ENCODE measurements at regions not wholly inside any gene's neighbourhood (a gene's known extent, or its start where the extent isn't known, plus 50 kb on each side); places are given as distances from the start of the nearest gene placed in this dataset.
"Not testable (repeated sequence)": the region's sequence is repeated elsewhere in the genome, so short reads cannot be mapped to it uniquely, and the experiment has no call there.

DNA sequence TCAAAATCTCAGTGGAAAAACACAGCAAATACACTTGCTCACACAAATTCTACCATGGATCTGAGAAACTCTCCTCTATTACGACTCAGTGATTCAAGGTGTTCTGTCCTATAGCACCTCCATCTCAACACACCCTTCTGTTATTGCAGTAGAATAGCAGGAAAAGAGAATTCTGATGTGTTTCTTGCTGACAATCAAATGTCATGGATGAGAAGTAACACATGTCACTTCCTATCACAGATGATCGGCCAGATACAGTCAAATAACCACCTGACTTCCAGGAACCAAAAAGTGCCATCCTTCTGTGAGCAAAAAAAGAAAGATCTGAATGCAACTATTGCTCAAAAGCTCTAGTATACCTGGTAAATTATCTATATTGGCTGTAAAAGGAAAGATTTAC is 734.2 kb upstream of the GBE1 start:
- no peak for DNase-seq

DNA sequence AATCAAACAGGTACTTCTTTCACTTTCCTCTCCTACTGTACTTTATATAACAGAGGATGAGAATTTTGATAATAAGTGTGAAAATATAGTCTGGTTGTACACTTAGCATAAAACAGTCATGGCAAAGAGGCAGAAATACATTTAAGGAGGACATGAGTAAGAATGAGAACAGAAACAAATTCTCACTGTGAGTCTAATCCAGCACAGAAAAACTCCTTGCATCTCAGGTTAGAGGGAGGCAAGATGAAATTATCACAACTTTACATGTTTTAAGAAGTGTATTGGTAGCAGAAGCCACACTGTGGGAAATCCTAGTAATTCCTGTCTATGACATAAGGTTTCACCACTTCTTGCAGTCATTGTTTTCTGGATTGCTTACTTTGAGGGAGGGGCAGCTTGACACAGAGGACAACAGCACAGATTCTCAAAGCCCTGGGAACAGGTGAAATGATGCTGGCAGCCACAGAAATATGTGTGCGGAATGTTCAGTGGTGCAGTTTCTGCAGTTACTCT is 733.6 kb upstream of the GBE1 start:
- DNase-seq = no peak

DNA sequence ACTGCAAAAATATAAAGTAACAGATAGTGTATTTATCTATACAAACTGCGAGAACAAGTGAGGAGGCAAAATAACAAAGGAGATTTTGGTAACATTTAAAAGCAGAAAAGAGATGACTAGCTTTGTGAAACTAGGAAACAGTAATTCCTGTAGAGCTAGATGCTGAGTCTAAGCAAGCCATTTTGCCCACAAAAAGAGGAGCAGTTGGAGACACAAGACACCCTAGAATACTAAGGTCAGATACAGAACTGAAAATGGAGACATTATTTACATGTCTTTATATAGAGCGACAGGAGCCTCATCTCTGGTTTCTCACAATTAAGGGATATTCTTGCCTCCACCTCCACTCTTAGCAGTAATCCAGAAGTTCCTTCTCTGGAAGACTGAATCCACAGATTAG is 732.4 kb upstream of the GBE1 start:
- no peak for DNase-seq

DNA sequence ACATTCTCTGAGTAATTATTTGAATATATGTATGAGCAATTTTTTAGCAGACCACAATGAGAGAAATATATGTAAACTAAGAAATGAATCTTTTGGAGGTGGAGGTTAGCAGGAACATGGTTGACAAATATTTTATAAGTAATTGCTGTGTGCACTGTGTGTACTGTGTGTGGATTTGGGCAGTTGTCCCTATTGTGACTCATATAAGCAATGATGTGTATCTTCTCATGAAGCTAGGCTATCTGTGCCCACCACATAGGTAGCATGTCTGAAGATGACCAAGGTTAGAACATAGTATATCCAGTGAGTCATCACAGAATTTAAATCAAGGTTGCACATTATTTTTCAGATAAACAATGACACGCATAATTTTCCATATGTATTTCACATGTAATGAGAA is 713.9 kb upstream of the GBE1 start:
- no peak for DNase-seq

DNA sequence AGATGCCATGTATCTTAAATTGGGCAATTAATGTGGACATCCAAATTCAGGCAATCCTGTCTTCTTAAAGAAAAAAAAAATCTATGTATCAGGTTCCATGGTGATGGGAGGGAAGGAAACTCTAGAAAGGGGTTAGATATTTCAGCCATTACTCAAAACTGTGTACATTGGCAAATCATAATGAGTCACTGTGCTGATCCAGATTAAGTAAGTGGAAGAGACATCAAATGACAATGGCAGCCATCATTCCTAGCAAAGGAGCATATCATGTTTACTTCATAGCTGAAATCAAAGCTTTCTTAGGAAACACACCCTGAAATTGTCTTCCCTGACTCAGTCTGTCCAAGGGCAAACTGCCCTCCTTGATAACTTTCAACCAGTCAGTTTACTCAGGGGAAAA is 713.3 kb upstream of the GBE1 start:
- no peak for DNase-seq

DNA sequence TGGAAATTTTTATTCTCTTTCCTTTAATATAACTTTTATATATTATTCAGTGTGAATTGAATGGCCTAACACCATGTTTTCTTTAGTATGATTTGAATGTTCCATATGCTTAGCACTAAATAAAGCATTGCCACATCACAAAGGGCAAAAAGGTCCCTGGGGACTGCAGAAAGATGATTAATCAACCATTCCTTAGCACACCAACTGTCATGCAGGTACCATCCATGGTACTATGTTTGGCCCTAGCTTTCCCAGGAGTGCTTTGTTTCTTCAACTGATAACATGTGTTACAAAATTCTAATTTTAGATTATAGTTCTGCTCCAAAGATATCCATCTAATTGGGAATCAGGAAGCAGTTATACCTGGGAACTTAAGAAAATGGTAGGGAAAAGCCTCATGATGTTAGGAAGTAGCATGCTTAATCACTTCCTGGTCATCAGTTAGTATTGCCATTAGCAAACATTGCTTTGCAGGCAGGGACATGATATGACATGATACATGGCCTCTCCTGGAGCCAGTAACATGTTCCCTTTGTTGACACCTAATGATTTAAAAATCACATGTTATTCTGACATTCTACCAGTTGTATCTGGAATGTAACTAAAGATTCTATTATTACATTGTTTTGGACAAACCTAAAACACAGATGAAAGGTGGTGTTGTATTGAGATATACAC is 712.6 kb upstream of the GBE1 start:
- no peak for DNase-seq

DNA sequence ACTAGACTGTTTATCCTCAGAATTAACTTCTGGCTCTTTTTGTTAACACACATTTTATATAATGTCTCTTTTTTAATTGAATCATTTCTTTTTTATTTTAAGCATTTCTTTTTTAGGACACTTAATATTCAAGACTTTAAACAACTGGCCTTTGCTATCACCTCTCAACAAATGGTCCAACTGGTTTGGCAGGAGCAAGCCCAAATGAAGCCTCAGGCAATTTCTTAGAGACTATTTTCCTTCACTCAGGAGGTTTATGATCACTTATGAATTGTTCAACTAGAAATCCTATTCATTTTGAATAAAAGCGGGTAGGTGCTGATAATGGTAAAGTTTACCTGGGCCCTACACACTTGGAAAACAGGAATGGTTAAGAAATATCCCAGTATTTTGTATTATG is 705.6 kb upstream of the GBE1 start:
- DNase-seq = no peak

DNA sequence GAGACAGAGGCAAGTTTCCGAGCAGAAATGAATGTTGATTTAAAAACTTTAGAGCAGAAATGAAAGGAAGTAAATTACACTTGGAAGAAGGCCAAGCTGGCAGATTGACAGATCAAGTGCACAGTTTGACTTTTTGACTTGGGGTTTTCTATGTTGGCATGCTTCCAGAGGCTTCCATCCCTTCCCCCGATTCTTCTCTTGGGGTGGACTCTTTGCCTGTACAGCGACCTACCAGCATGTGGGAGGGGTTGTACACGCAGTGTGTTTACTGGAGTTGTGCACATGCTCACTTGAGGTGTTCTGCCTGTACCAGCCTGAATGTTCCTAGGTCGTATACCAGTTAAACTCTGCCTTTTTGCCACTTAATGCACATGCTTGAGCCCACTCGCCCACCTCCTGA is 701.5 kb upstream of the GBE1 start:
- no peak for DNase-seq

DNA sequence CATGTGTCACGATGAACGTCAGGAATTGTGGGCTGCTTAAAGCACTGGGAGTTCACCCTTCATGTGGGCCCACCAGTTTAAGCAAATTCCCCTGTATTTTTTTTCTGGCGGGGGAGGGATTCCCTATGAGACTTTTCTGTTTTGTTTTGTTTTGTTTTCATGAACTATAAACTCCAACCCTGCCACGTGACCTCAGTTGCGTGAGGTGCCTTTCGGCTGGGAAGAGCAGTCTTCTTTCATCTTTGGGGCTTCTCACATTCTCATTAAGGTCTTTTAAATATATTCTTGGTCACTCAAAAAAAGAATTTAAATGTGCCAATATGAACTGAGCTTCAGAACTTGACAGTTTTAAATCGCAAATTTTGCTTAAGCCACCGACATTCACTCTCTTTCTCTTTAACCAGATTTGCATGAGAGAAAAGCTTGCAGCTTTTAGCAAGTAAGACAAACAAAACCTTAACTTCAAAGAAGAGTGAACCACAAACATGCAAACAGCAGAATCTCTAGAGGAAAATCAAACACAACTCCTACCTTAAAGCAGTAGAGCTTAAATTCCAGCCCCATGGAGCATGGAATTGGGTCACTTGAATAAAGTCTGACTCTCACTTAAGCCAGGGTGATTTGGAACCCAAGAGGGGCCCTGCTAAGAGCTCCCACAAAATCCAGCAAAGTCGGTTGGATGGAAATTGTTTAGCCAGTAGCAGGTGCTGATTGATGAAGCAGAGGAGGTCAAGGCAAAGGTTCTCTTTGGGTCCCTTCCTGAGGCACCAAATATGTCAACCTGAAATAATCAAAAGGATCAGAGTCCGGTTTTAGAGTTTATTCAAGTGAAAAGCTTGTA is 699.8 kb upstream of the GBE1 start:
- no peak for DNase-seq

DNA sequence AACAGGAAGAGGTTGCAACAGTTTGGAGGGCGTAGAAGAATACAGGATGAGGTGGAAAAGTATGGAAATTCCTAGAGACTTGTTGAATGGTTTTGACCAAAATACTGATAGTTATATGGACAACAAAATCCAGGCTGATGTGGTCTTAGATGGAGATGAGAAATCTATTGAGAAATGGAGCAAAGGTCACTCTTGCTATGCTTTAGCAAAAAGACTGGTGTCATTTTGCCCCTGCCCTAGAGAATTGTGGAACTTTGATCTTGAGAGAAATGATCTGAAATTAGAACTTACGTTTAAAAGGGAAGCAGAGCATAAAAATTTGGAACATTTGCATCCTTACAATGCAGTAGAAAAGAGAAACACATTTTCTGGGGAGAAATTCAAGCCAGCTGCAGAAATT is 686.9 kb upstream of the GBE1 start:
- no peak for DNase-seq

DNA sequence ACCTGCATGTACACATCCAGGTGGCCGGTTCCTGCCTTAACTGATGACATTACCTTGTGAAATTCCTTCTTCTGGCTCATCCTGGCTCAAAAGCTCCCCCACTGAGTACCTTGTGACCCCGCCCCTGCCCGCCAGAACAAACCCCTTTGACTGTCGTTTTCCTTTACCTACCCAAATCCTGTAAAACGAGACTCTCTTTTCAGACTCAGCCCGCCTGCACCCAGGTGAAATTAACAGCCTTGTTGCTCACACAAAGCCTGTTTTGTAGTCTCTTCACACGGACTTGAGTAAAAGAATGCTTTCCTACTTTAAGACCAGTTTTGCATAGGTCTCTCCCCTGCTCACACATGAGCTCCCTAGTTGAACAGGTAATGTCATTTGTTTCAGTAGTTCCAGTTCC is 667.4 kb upstream of the GBE1 start:
- DNase-seq = not testable (repeated sequence)

DNA sequence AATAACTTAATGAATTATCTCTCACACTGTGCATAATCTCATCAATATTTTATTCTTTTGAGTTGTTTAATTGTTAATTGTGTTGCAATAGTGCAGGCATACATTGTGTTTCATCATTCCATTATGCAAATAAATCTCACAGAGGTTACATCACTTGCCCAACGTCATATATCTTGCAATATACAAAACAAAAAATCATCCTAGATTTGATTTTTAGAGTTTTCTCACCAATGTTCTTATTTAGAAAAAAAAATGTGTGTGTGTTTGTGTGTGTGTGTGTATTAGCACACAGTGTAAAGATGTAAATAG is 662.5 kb upstream of the GBE1 start:
- DNase-seq = no peak

DNA sequence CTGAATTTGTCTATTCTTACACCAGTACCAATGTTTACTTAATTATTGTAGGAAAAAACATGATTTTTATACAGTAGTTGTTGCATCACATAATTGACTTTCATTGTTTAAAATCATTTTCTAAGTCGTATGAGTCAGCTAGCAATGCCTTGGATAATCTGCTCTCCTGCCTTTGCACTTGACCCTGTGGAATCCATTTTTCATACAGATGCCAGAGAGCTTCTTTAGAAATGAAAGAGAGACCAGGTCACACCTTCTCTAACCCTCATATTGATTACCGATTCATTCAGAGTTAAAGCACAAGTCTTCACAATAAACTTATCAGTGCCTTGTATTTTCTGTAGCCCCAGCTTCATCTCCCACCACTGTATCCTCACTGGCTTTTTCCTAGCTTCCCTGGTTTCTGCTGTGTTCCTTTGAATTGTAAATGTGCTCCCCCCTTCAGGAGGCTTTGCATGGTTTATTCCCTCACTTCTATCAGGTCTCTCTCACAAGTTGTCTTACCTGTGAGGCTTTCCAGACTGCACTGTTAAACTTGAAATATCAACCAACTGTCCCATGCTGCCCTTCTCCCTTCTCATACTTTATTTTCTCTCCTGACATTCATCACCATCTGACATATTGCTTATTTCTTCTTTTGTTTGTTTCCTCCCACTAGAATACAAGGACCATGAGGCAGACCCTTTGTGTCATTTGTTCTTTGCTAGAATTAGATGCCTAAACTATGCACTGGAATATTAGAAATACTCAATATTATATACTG is 662.0 kb upstream of the GBE1 start:
- no peak for DNase-seq

DNA sequence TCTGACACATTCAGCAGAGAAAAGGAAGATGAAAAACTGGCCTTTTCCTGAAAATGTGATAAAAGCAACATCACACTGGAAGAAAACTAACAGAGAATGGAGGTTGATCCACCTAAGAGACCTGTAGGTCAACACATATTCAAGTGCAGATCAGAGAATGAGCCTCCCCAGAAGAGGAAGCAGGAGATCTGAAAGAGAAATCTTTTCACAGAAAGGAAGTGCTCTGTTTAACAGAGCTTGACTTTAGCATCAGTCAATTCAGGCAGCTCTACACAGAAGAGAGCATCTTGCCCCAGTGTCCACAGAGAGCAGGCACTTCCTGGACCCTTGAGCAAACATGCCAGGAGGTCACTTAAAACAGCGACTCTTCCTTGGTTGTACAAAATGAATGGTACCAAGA is 655.4 kb upstream of the GBE1 start:
- no peak for DNase-seq

DNA sequence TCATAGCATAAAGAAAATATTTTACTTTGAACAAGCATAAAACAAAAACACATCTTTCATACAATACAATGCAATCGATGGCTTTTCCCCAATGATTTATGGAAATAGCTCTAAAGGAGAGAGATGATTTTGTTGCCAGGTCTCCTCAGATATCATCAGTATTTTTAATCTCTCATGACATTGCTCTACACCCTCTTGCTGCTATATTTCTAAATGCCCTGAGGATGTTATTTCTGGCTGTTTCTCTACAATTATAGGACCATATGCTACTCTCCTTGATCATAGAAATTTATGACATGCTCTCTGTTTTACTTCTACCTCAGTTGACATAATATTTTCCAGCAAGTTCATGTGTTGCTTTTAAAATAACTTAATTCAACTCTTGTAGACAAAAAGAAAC is 654.9 kb upstream of the GBE1 start:
- no peak for DNase-seq

DNA sequence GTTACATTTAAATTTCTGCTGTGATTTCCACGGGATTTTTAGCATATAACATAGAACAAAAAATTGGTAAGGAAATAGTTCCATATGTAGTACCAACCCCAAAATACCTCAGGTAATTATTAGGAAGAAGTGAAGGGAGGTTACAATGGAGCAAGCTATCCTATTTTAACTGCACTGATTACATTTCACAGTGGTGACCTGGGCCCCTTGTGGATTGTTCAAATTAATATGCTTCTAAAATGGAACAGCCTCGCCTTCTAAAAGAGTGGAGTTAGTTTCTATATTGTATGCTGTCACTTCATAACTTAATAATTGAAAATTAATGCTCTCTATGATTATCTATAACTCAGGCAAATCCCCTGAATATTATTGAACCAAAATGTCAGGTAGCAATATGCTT is 651.7 kb upstream of the GBE1 start:
- no peak for DNase-seq

DNA sequence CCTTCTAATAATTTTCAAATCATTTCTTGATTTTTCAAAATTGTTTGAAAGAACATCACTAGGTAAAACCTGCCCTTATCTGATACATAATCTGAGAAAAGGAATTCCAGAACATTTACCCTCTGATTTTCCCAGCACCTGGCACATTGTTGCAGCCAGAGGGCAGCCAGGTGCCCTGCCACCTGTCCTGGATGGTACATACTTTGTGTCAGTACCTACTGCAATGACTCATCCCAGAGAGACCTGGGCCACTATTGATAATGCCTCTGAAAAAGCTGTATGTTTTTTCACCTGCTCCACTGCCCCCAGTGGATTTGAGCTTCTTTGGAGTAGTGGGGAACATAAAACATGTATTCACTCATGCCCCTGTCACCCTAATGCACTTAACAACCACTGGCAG is 648.9 kb upstream of the GBE1 start:
- DNase-seq = no peak

DNA sequence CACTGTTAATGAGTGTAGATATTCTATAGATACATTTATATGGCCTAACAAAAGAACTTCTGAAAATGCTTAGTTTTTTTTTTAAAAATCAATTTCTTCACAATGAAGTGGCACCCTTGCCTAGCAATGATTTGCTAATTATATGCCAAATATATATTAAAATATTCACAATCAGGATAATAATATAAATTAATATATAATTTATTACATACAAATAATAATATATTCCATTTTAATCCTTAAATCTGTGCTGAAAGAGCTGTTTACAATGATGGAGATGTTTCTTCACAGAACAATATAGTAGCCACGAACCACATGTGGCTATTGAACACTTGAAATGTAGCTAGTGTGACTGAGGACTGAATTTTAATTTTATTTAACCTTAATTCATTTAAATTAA is 648.4 kb upstream of the GBE1 start:
- DNase-seq = no peak

DNA sequence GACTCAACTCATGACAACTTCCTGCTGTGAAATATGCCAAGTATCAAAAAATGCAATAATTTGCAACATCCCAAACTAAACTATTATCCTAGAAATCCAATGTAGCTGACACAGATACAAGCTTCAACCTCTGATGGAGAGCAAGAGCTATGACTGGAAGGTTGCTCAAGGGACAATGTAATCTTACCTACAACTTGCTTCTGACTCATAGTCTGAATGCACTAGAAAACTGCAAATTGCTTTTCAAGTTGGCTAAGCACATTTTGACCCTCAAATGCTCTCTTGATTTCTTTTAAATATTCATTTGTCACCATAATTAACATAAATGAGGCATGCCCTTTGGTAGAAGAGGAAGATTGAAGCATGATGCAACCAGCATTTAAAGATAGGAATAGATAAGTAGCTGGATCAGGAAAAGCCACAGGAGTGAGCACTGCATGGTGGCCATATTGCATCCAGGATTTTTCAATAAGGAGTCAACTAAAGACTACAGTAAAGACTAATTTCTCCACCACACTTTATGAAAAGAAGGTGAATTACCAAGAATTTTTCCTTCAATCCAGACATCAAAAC is 630.8 kb upstream of the GBE1 start:
- DNase-seq = no peak

DNA sequence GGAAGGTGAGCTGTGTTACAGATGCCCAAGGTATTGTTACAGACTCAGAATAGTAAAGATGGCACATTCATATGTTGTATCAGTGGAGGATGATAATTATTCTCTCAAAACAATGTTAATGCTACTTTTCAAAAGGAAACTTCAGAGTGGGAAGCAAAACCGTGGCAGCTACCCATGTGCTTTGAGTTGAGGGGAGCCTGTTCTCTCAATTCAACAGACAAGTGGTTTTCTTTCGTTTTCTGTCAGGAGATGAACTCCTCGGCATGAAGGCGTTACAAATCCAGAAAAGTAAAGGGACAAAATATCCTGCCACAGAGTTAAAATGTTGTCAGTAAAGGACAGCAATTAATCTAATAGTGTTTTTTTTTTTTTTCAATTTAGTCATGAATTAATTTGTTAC is 629.4 kb upstream of the GBE1 start:
- DNase-seq = no peak

DNA sequence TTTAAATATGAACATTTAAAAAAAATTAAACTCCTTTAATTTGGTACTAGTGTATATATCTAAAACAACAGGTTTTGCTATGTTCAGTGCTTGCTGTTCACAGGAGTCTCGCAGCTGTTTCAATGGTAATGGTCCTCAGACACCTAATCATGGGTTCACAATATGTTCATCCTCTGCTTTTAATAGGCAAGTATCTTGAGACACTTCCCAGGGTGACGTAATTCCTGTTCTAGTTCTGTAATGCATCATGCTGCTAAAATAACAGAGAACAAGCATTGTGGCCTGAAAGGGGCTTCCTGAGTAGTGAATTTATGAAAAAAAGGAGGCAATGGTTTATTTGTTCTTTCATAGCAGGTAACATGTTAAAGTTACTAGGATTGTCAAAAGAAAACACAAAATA is 625.2 kb upstream of the GBE1 start:
- no peak for DNase-seq

DNA sequence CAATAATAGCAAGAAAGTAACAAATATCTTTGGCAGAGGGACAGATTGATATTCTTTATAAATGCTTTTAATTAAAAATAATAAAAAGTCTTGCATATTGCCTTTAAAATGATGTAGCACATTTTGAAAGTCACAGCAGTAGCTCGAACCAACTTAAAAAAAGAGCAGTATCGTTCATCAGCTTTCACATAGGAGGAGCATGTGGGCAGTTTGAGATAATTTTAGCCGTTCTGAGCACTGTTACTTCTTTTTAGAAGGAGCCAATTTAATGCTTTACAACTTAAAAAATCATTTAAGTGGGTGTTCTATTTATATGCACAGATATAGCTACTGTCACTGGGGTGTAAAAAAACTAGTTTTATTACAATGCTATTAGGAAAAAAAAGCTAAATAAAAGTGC is 622.7 kb upstream of the GBE1 start:
- no peak for DNase-seq

DNA sequence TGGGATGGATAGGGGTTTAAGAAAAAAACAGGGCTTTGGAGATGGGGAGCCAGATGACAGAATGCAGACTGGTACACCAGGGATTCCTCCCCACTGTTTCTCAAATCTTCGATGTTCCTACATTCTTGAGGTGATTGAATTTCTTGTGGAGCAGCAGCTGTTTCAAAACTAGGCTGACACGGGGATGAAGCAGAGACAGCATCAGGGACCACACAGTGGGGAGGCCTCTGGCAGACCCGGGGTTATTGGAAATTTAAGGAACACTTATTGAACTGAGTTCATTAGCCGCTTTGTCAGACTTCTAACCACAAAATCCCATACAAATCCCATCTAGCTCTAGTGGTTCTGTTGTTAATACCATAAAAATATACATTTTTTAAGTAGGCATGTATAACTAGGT is 621.4 kb upstream of the GBE1 start:
- no peak for DNase-seq

DNA sequence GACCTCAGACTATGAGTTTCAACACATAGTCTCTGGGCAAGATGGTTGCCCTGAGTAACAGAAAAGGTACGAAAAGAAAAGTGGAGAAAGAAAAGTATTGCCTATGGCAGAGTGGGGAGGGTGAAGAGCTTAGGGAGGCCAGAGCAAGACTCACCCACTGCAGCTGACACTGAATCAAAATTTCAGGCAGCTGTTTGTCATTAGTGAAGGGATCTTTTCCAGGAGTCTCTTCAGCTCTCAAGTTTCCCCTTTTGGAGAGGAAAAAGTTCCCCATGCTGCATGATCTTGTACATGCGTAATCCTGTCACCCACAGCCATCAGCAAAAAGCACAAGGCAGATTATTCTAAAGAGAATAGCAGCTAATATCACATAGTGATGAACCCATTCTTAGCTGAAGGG is 616.9 kb upstream of the GBE1 start:
- no peak for DNase-seq
